Endothelial cell of umbilical vein (primary cell): ENCODE measurements at regions not wholly inside any gene's neighbourhood (a gene's known extent, or its start where the extent isn't known, plus 50 kb on each side); places are given as distances from the start of the nearest gene placed in this dataset.

Source experiments
- BruUV-seq: library from RNA; stranded (reverse); fragments of 400-500 nt; replicated peaks from 2 replicates; lab custom pipeline; 2021; lab: Mats Ljungman, UMichigan
- CTCF ChIA-PET: fragments of 300-600, 350-600 bp; sonication (Branson Sonifier 250); formaldehyde crosslinking; loops from one replicate; lab custom pipeline; 2021; ENCODE audit warnings: antibody characterized with exemption, inconsistent platforms; lab: Charles Lee
- POLR2A ChIA-PET: fragments of 300-600, 350-600 bp; sonication (Branson Sonifier 250); formaldehyde crosslinking; loops from one replicate; lab custom pipeline; 2021; ENCODE audit warnings: antibody characterized with exemption, inconsistent platforms; lab: Charles Lee
- DNase-seq: peaks from one replicate; pipeline ENCODE4 v3.0.0-alpha.2; 2011; ENCODE audit warnings: low read depth, low spot score
- FAIRE-seq: peaks from 2 replicates; lab custom pipeline; 2011; peaks lifted over from hg19 to GRCh38; lab: Jason Lieb, UNC
- H2AFZ ChIP-seq: 2 replicates; pipeline ENCODE4 v1.6.0; 2012; ENCODE audit warnings: low read depth, low read length, control low read depth, inconsistent platforms
- H3K27ac ChIP-seq: 2 replicates; pipeline ENCODE4 v1.5.1; 2011; ENCODE audit warnings: low read depth, mild to moderate bottlenecking, control low read depth, low read length, moderate library complexity; ENCODE audit not compliant: insufficient read depth
- H3K27me3 ChIP-seq, 2 experiments: 2 replicates each; pipeline versions ENCODE4 v1.6.0 to v1.6.1; 2011; ENCODE audit warnings: low read length in 2 of 2, mixed read lengths in 1 of 2; ENCODE audit not compliant: control insufficient read depth in 2 of 2, insufficient read depth in 2 of 2
- H3K36me3 ChIP-seq, 2 experiments: 2 replicates in 1 of 2; 3 replicates in 1 of 2; pipeline ENCODE4 v1.5.1; 2011; ENCODE audit warnings: low read length in 2 of 2, mild to moderate bottlenecking in 1 of 2, moderate library complexity in 1 of 2; ENCODE audit not compliant: control insufficient read depth in 2 of 2, insufficient read depth in 2 of 2; ENCODE audit errors: extremely low read depth in 1 of 2
- H3K4me1 ChIP-seq: 3 replicates; pipeline ENCODE4 v1.5.1; 2011; ENCODE audit warnings: mild to moderate bottlenecking, low read length; ENCODE audit not compliant: control insufficient read depth, insufficient read depth; ENCODE audit errors: extremely low read depth
- H3K4me2 ChIP-seq: 2 replicates; pipeline ENCODE4 v1.6.1; 2011; ENCODE audit warnings: low read length, control low read depth, mixed read lengths; ENCODE audit not compliant: insufficient read depth
- H3K4me3 ChIP-seq, 3 experiments: fragments of 200-600 bp in 1 of 3; sonication (generic), shearing (Covaris generic) in 1 of 3; replicated peaks in 1 of 3; 2 replicates each; pipeline ENCODE4 v1.5.1; 2011 to 2016; ENCODE audit warnings: control low read depth in 3 of 3, low read length in 3 of 3, mild to moderate bottlenecking in 2 of 3, inconsistent platforms in 1 of 3, low read depth in 1 of 3, moderate library complexity in 1 of 3; ENCODE audit not compliant: insufficient read depth in 1 of 3
- H3K79me2 ChIP-seq: 2 replicates; pipeline ENCODE4 v1.6.0; 2012; ENCODE audit warnings: low read length, inconsistent platforms; ENCODE audit not compliant: control insufficient read depth, insufficient read depth
- H3K9ac ChIP-seq: replicated peaks from 2 replicates; pipeline ENCODE3; 2011; ENCODE audit warnings: low read length, control low read depth; ENCODE audit not compliant: insufficient read depth; ENCODE audit errors: extremely low read depth
- H3K9me1 ChIP-seq: replicated peaks from 3 replicates; pipeline ENCODE4 v1.6.0; 2011; ENCODE audit warnings: mild to moderate bottlenecking, low read length; ENCODE audit not compliant: control insufficient read depth, insufficient read depth; ENCODE audit errors: extremely low read depth
- H3K9me3 ChIP-seq: replicated peaks from 2 replicates; pipeline ENCODE4 v1.5.1; 2012; ENCODE audit warnings: low read length, inconsistent platforms; ENCODE audit not compliant: control insufficient read depth, insufficient read depth
- H4K20me1 ChIP-seq: replicated peaks from 2 replicates; pipeline ENCODE3; 2011; ENCODE audit warnings: mild to moderate bottlenecking, low read length; ENCODE audit not compliant: control insufficient read depth, insufficient read depth; ENCODE audit errors: extremely low read depth
- CTCF ChIP-seq, 2 donors: IDR thresholded peaks; 1 replicate in 1 of 2; 2 replicates in 1 of 2; pipeline ENCODE4 v1.5.1; 2011; ENCODE audit warnings: low read length in 2 of 2, mild to moderate bottlenecking in 2 of 2, moderate library complexity in 2 of 2, control low read depth in 1 of 2, inconsistent platforms in 1 of 2, low read depth in 1 of 2; ENCODE audit not compliant: insufficient read depth in 1 of 2; ENCODE audit errors: extremely low read depth in 1 of 2
- EZH2 ChIP-seq: IDR thresholded peaks from 2 replicates; pipeline ENCODE4 v1.6.1; 2012; ENCODE audit warnings: borderline replicate concordance, low read depth, mild to moderate bottlenecking, moderate library complexity, low read length, inconsistent platforms; ENCODE audit not compliant: severe bottlenecking
- FOS ChIP-seq: IDR thresholded peaks from 2 replicates; pipeline ENCODE4 v1.6.1; 2011; ENCODE audit warnings: mild to moderate bottlenecking, low read length, moderate library complexity, borderline replicate concordance; ENCODE audit not compliant: insufficient read depth
- GATA2 ChIP-seq: IDR thresholded peaks from 2 replicates; pipeline ENCODE4 v1.7.0; 2011; ENCODE audit warnings: low read depth, mild to moderate bottlenecking, moderate library complexity, mixed read lengths, low read length; ENCODE audit not compliant: insufficient read length, insufficient read depth
- JUN ChIP-seq: IDR thresholded peaks from 2 replicates; pipeline ENCODE4 v1.6.1; 2011; ENCODE audit warnings: borderline replicate concordance, low read depth; ENCODE audit not compliant: insufficient read length, insufficient read depth
- MYC ChIP-seq: IDR thresholded peaks from one replicate; pipeline ENCODE4 v1.6.1; 2011; ENCODE audit warnings: mild to moderate bottlenecking, low read depth, low read length
- POLR2A ChIP-seq: IDR thresholded peaks from 2 replicates; pipeline ENCODE4 v1.6.1; 2012; ENCODE audit warnings: low read depth, mild to moderate bottlenecking, control low read depth, low read length
- POLR2AphosphoS5 ChIP-seq: IDR thresholded peaks from 2 replicates; pipeline ENCODE4 v1.6.1; 2012; ENCODE audit warnings: low read depth, mild to moderate bottlenecking, control low read depth, low read length, moderate library complexity; ENCODE audit not compliant: insufficient read depth
- dilution Hi-C: fragments of 300-500 bp; cut with MboI; formaldehyde crosslinking; loops from one replicate; pipeline ENCODE4 v1.15.0; 2019; ENCODE audit warnings: low sequenced_read_pairs; ENCODE audit not compliant: extremely low pct_ligation_motif_present
- intact Hi-C: fragments of 100-400 bp; cut with micrococcal nuclease; formaldehyde crosslinking; loops from one replicate; pipeline ENCODE4 v1.10.0; 2022
- TF ChIP-seq, protein P1 (sequence below): IDR thresholded peaks from 2 replicates; pipeline ENCODE4 v1.6.1; 2011; ENCODE audit not compliant: insufficient read depth, insufficient read length

- Histone ChIP-seq H3K27ac (no peak overlapping the region), H2AFZ (no peak overlapping the region), H3K9ac (no peak overlapping the region), H3K36me3 (no peaks in the 10 kb centered on the region), H3K4me3 (no peak overlapping the region), H3K9me3 (peaks cover 1% of the 10 kb centered on the region), H3K4me1 (no peaks in the 10 kb centered on the region), H3K4me2 (no peak overlapping the region), H3K27me3 (no peaks in the 10 kb centered on the region), H3K79me2 (no peaks in the 10 kb centered on the region), H3K9me1 (no peaks in the 10 kb centered on the region), H4K20me1 (no peaks in the 10 kb centered on the region)
- TF ChIP-seq EZH2 (no peak), POLR2A (no peak), JUN (no peak), POLR2AphosphoS5 (no peak), CTCF (IDR thresholded peaks at IDR 0.05; ENCODE audit: extremely low read depth in 1 of 2, insufficient read depth in 1 of 2, low read depth in 1 of 2, low read length in 2 of 2) (no peak), MYC (no peak), GATA2 (no peak), FOS (no peak)
- TF ChIP-seq, protein P1, sequence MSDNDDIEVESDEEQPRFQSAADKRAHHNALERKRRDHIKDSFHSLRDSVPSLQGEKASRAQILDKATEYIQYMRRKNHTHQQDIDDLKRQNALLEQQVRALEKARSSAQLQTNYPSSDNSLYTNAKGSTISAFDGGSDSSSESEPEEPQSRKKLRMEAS: no peak
- BruUV-seq: no TSS peak
- ChIA-PET CTCF (interaction anchor here (1.5 kb wide), 1 partner anchor 12 kb away, joined by 5 read pairs; no protein-coding TSS in a partner anchor), POLR2A (no interaction called here)
- DNase-seq (no peak), FAIRE-seq (no peak)
- intact Hi-C loops (no loop called here), dilution Hi-C loops (no loop called here)
These were observed 170.5 kb upstream of the KCNJ3 start for GRCh38 chr2:154527962-154528361.
